CD14-positive monocyte (primary cell): ENCODE measurements at regions not wholly inside any gene's neighbourhood (a gene's known extent, or its start where the extent isn't known, plus 50 kb on each side); places are given as distances from the start of the nearest gene placed in this dataset.

ENCODE experiments used
- DNase-seq, 3 donors: peaks; one replicate each; pipeline ENCODE4 v3.0.0-alpha.2; 2011 to 2022
- H2AFZ ChIP-seq: 2 replicates; pipeline ENCODE4 v1.6.0; 2012; ENCODE audit warnings: mild to moderate bottlenecking, low read depth, low read length, inconsistent platforms; ENCODE audit not compliant: insufficient read depth, poor library complexity, severe bottlenecking
- H3K27ac ChIP-seq, 2 donors: 1 replicate in 1 of 2; 2 replicates in 1 of 2; pipeline ENCODE4 v1.5.1; 2012 to 2013; ENCODE audit warnings: low read length in 2 of 2, control low read depth in 1 of 2, inconsistent platforms in 1 of 2, low read depth in 1 of 2, mild to moderate bottlenecking in 1 of 2
- H3K27me3 ChIP-seq, 2 donors: one replicate each; pipeline versions ENCODE4 v1.6.0 to v1.6.1; 2011 to 2013; ENCODE audit warnings: low read length in 2 of 2; ENCODE audit not compliant: control insufficient read depth in 2 of 2, insufficient read depth in 2 of 2
- H3K36me3 ChIP-seq, 2 donors: replicated peaks in 1 of 2; 1 replicate in 1 of 2; 2 replicates in 1 of 2; pipeline versions ENCODE4 v1.5.1 to v1.6.1; 2012 to 2013; ENCODE audit warnings: low read length in 2 of 2, control low read depth in 1 of 2, inconsistent platforms in 1 of 2, mild to moderate bottlenecking in 1 of 2; ENCODE audit not compliant: insufficient read depth in 2 of 2, control insufficient read depth in 1 of 2
- H3K4me1 ChIP-seq, 2 donors: 1 replicate in 1 of 2; 2 replicates in 1 of 2; pipeline versions ENCODE4 v1.5.1 to v1.6.1; 2012 to 2013; ENCODE audit warnings: low read length in 2 of 2, control low read depth in 1 of 2, inconsistent platforms in 1 of 2, mild to moderate bottlenecking in 1 of 2, moderate library complexity in 1 of 2; ENCODE audit not compliant: insufficient read depth in 2 of 2, control insufficient read depth in 1 of 2
- H3K4me2 ChIP-seq: replicated peaks from 2 replicates; pipeline ENCODE3; 2012; ENCODE audit warnings: low read length, moderate library complexity, mild to moderate bottlenecking; ENCODE audit not compliant: poor library complexity, severe bottlenecking; ENCODE audit errors: extremely low read depth
- H3K4me3 ChIP-seq, 3 experiments: fragments of 200-600 bp in 1 of 3; sonication (generic) in 1 of 3; replicated peaks in 1 of 3; 1 replicate in 2 of 3; 2 replicates in 1 of 3; pipeline ENCODE4 v1.5.1; 2011 to 2013; ENCODE audit warnings: low read length in 3 of 3, mild to moderate bottlenecking in 3 of 3, control low read depth in 2 of 3, low read depth in 2 of 3, inconsistent platforms in 1 of 3, moderate library complexity in 1 of 3
- H3K79me2 ChIP-seq: 2 replicates; pipeline ENCODE4 v1.6.0; 2012; ENCODE audit warnings: mild to moderate bottlenecking, control low read depth, inconsistent platforms, low read length, moderate library complexity; ENCODE audit not compliant: insufficient read depth
- H3K9ac ChIP-seq: 2 replicates; pipeline ENCODE4 v1.6.0; 2017; ENCODE audit warnings: low read length, mild to moderate bottlenecking; ENCODE audit not compliant: insufficient read depth, poor library complexity, severe bottlenecking
- H3K9me3 ChIP-seq, 2 donors: replicated peaks in 1 of 2; 1 replicate in 1 of 2; 2 replicates in 1 of 2; pipeline versions ENCODE4 v1.5.1 to v1.6.1; 2012 to 2013; ENCODE audit warnings: low read length in 2 of 2, control low read depth in 1 of 2; ENCODE audit not compliant: control insufficient read depth in 1 of 2, insufficient read depth in 1 of 2
- H4K20me1 ChIP-seq: 2 replicates; pipeline ENCODE4 v1.6.0; 2012; ENCODE audit warnings: mild to moderate bottlenecking, low read length, control low read depth, moderate library complexity; ENCODE audit not compliant: insufficient read depth
- H3K27ac Mint-ChIP-seq, 7 donors: one replicate each; pipeline ENCODE4 v1.8.0; 2020; ENCODE audit warnings: mild to moderate bottlenecking in 7 of 7, mixed read lengths in 7 of 7, moderate library complexity in 6 of 7, inconsistent platforms in 2 of 7
- H3K27me3 Mint-ChIP-seq, 3 donors: one replicate each; pipeline ENCODE4 v1.8.0; 2021 to 2022; ENCODE audit warnings: low read depth in 3 of 3, mild to moderate bottlenecking in 3 of 3, mixed read lengths in 3 of 3, moderate library complexity in 3 of 3, inconsistent platforms in 1 of 3
- H3K36me3 Mint-ChIP-seq, 2 donors: one replicate each; pipeline ENCODE4 v1.8.0; 2020; ENCODE audit warnings: mixed read lengths in 2 of 2, inconsistent platforms in 1 of 2, mild to moderate bottlenecking in 1 of 2
- H3K4me1 Mint-ChIP-seq: one replicate; pipeline ENCODE4 v1.8.0; 2020; ENCODE audit warnings: mild to moderate bottlenecking, mixed read lengths
- H3K4me3 Mint-ChIP-seq, 2 donors: one replicate each; pipeline ENCODE4 v1.8.0; 2020; ENCODE audit warnings: mild to moderate bottlenecking in 2 of 2, mixed read lengths in 2 of 2, moderate library complexity in 1 of 2
- H3K9me3 Mint-ChIP-seq, 7 donors: one replicate each; pipeline ENCODE4 v1.8.0; 2020 to 2022; ENCODE audit warnings: mixed read lengths in 7 of 7, mild to moderate bottlenecking in 6 of 7, moderate library complexity in 6 of 7, inconsistent platforms in 2 of 7
- WGBS: methylation state at CpG from one replicate; pipeline ENCODE4 v1.1.5; 2013; ENCODE audit warnings: missing lambda C conversion rate; ENCODE audit not compliant: insufficient coverage; 5-methylcytosine and 5-hydroxymethylcytosine counted together
- intact Hi-C, 2 donors: fragments of 100-400 bp; cut with micrococcal nuclease; formaldehyde crosslinking; loops; one replicate each; pipeline versions ENCODE4 v1.15.0 to v1.15.1; 2023
- TF ChIP-seq, protein P1 (sequence below): fragments of 200-600 bp; IDR thresholded peaks from one replicate; pipeline ENCODE4 v1.8.0; 2022; ENCODE audit warnings: antibody characterized with exemption, mild to moderate bottlenecking

GRCh38 chr2:147463881-147464520 is 380.8 kb upstream of the ACVR2A start:
- Mint-ChIP-seq H3K4me3 (no peak overlapping the region), H3K27ac (no peak overlapping the region), H3K4me1 (no peaks in the 10 kb centered on the region), H3K27me3 (peaks cover 0 to 2% (median 1%) of the 10 kb centered on the region in 3 donors), H3K36me3 (no peaks in the 10 kb centered on the region), H3K9me3 (peaks cover 0 to 2% (median 0%) of the 10 kb centered on the region in 7 donors)
- TF ChIP-seq, protein P1, sequence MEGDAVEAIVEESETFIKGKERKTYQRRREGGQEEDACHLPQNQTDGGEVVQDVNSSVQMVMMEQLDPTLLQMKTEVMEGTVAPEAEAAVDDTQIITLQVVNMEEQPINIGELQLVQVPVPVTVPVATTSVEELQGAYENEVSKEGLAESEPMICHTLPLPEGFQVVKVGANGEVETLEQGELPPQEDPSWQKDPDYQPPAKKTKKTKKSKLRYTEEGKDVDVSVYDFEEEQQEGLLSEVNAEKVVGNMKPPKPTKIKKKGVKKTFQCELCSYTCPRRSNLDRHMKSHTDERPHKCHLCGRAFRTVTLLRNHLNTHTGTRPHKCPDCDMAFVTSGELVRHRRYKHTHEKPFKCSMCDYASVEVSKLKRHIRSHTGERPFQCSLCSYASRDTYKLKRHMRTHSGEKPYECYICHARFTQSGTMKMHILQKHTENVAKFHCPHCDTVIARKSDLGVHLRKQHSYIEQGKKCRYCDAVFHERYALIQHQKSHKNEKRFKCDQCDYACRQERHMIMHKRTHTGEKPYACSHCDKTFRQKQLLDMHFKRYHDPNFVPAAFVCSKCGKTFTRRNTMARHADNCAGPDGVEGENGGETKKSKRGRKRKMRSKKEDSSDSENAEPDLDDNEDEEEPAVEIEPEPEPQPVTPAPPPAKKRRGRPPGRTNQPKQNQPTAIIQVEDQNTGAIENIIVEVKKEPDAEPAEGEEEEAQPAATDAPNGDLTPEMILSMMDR = no peak
- 100% methylated on average over 1 of the region's 8 CpGs for WGBS
- Histone ChIP-seq H3K36me3 (no peaks in the 10 kb centered on the region), H3K79me2 (no peaks in the 10 kb centered on the region), H3K4me2 (no peak overlapping the region), H3K27ac (no peak overlapping the region), H3K9me3 (no peaks in the 10 kb centered on the region), H3K4me3 (no peak overlapping the region), H4K20me1 (no peaks in the 10 kb centered on the region), H2AFZ (no peak overlapping the region), H3K9ac (no peak overlapping the region), H3K4me1 (no peaks in the 10 kb centered on the region), H3K27me3 (no peaks in the 10 kb centered on the region)
- no peak for DNase-seq
- intact Hi-C loops = no loop called here

DNA sequence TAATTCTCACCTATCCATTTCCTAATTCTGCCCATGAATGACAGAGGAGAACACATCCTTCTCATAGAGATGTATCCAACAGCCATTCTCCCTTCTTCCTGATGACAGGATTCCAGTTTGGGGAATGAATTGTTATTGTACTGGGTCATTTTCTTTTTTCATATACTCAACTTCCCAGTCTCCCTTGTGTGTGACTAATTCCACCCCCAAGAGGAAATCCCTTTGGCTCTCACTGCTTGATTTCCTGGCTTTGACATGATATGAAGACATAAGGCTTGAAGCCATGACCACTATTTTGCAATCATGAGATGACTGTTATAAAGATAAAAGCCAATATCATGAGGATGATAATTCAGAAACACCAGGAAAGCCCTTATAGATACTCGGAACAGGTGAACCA is 384.7 kb upstream of the ACVR2A start:
- peak in 1 of 3 donors; percentile 17 for DNase-seq
- Histone ChIP-seq H4K20me1 (no peaks in the 10 kb centered on the region), H3K36me3 (no peaks in the 10 kb centered on the region), H3K4me3 (no peak overlapping the region), H3K9me3 (no peaks in the 10 kb centered on the region), H3K79me2 (no peaks in the 10 kb centered on the region), H3K4me2 (no peak overlapping the region), H3K9ac (no peak overlapping the region), H3K27ac (no peak overlapping the region), H2AFZ (no peak overlapping the region), H3K4me1 (no peaks in the 10 kb centered on the region), H3K27me3 (no peaks in the 10 kb centered on the region)
- Mint-ChIP-seq H3K27ac (peak overlapping the region in 1 of 7 donors; percentile 27), H3K36me3 (no peaks in the 10 kb centered on the region), H3K4me1 (no peaks in the 10 kb centered on the region), H3K27me3 (peaks cover 0 to 2% (median 1%) of the 10 kb centered on the region in 3 donors), H3K9me3 (peaks cover 0 to 5% (median 2%) of the 10 kb centered on the region in 7 donors), H3K4me3 (peak overlapping the region in 1 of 2 donors; percentile 2)
- TF ChIP-seq, protein P1 = no peak
- intact Hi-C loops = no loop called here
- no CpG with 5 or more reads among the region's 1 CpG for WGBS
